ENCODE measurements at regions not wholly inside any gene's neighbourhood (a gene's known extent, or its start where the extent isn't known, plus 50 kb on each side); places are given as distances from the start of the nearest gene placed in this dataset.

DNA sequence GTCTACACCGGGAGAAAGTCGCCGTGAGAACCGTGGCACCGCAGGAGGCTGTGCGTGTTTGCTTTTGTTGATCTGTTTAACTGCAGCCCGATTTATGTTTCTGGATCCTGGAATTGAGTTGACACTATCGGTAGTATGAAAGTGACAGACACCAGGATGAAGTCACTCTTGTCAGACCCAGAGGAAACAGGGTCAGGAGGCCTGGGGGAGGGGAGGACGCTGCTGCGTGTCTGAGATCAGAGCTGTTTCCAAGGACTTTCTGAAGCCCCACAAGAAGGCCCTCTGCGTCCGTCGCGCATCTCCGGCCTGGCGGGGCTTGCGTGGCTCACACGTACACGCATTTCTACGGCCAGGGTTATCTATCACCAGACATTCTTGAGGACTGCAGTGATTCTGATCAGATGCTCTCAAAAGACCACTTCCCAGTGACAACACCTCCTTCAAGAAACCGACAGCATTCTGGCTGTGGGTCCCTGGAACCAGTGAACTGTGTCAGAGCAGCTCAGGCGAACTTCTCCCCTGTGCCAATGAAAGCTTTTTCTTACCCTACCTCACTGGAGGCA lies 263.4 kb downstream of the ADGRD1 start:
- TF ChIP-seq, protein P1, sequence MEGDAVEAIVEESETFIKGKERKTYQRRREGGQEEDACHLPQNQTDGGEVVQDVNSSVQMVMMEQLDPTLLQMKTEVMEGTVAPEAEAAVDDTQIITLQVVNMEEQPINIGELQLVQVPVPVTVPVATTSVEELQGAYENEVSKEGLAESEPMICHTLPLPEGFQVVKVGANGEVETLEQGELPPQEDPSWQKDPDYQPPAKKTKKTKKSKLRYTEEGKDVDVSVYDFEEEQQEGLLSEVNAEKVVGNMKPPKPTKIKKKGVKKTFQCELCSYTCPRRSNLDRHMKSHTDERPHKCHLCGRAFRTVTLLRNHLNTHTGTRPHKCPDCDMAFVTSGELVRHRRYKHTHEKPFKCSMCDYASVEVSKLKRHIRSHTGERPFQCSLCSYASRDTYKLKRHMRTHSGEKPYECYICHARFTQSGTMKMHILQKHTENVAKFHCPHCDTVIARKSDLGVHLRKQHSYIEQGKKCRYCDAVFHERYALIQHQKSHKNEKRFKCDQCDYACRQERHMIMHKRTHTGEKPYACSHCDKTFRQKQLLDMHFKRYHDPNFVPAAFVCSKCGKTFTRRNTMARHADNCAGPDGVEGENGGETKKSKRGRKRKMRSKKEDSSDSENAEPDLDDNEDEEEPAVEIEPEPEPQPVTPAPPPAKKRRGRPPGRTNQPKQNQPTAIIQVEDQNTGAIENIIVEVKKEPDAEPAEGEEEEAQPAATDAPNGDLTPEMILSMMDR (IDR thresholded peaks at IDR 0.05; ENCODE audit: poor library complexity) = no peak
- TF ChIP-seq EZH2 (IDR thresholded peaks at IDR 0.05; ENCODE audit: borderline replicate concordance) (no peak), EZH2phosphoT487 (IDR thresholded peaks at IDR 0.05; ENCODE audit: low read depth, severe bottlenecking, unreplicated experiment) (no peak)
